GM23338 (cell line): ENCODE measurements at regions not wholly inside any gene's neighbourhood (a gene's known extent, or its start where the extent isn't known, plus 50 kb on each side); places are given as distances from the start of the nearest gene placed in this dataset.

Experiments used
- ATAC-seq: fragments of 200-7000 bp; cut with Tn5 transposase; 3 replicates; pipeline ENCODE4 v1.9.1; 2020
- DNase-seq: peaks from one replicate; pipeline ENCODE4 v3.0.0-alpha.2; 2015; ENCODE audit warnings: low spot score
- H2AFZ ChIP-seq: fragments of 200-600 bp; sonication (generic); 2 replicates; pipeline ENCODE4 v1.8.0; 2016; ENCODE audit warnings: antibody characterized with exemption, mild to moderate bottlenecking, moderate library complexity
- H3F3A ChIP-seq: fragments of 200-600 bp; sonication (generic); replicated peaks from 2 replicates; pipeline ENCODE4 v1.8.0; 2017; ENCODE audit warnings: antibody characterized with exemption, mixed run types, low read depth
- H3K27ac ChIP-seq: fragments of 200-600 bp; sonication (generic); 2 replicates; pipeline ENCODE4 v1.6.1; 2016; ENCODE audit warnings: low read depth
- H3K27me3 ChIP-seq: fragments of 200-600 bp; sonication (generic); 2 replicates; pipeline ENCODE4 v1.8.0; 2016; ENCODE audit warnings: mild to moderate bottlenecking, mixed run types, moderate library complexity; ENCODE audit not compliant: insufficient read depth
- H3K36me3 ChIP-seq: fragments of 200-600 bp; sonication (generic); 2 replicates; pipeline ENCODE4 v1.8.0; 2016; ENCODE audit warnings: mild to moderate bottlenecking; ENCODE audit not compliant: insufficient read depth
- H3K4me1 ChIP-seq: fragments of 200-600 bp; sonication (generic); 2 replicates; pipeline ENCODE4 v1.8.0; 2016; ENCODE audit warnings: mild to moderate bottlenecking, moderate library complexity; ENCODE audit not compliant: insufficient read depth
- H3K4me2 ChIP-seq: fragments of 200-600 bp; sonication (generic); 2 replicates; pipeline ENCODE4 v1.7.1; 2017; ENCODE audit warnings: mixed run types
- H3K4me3 ChIP-seq: fragments of 200-600 bp; sonication (generic); 2 replicates; pipeline ENCODE4 v1.6.1; 2016; ENCODE audit warnings: mixed run types
- H3K79me2 ChIP-seq: fragments of 200-600 bp; sonication (generic); replicated peaks from 2 replicates; pipeline ENCODE4 v1.8.0; 2017; ENCODE audit warnings: mild to moderate bottlenecking; ENCODE audit not compliant: insufficient read depth
- H3K9me2 ChIP-seq: fragments of 200-600 bp; sonication (generic); 2 replicates; pipeline ENCODE4 v1.8.0; 2017; ENCODE audit not compliant: insufficient read depth
- H4K20me1 ChIP-seq: fragments of 200-600 bp; sonication (generic); replicated peaks from 2 replicates; pipeline ENCODE4 v1.8.0; 2017; ENCODE audit warnings: mild to moderate bottlenecking; ENCODE audit not compliant: insufficient read depth
- H3K27ac Mint-ChIP-seq: 2 replicates; pipeline ENCODE4 v1.8.0; 2020; ENCODE audit warnings: inconsistent platforms, mild to moderate bottlenecking, moderate library complexity, mixed read lengths
- H3K27me3 Mint-ChIP-seq: 3 replicates; pipeline ENCODE4 v1.8.0; 2022; ENCODE audit warnings: low read depth, mild to moderate bottlenecking, moderate library complexity, mixed read lengths, inconsistent platforms; ENCODE audit not compliant: insufficient read depth, poor library complexity
- H3K36me3 Mint-ChIP-seq: 3 replicates; pipeline ENCODE4 v1.8.0; 2021; ENCODE audit warnings: low read depth, mild to moderate bottlenecking, inconsistent platforms, moderate library complexity, mixed read lengths
- H3K4me1 Mint-ChIP-seq: 3 replicates; pipeline ENCODE4 v1.8.0; 2020; ENCODE audit warnings: mild to moderate bottlenecking, inconsistent platforms, mixed read lengths
- H3K4me3 Mint-ChIP-seq: 3 replicates; pipeline ENCODE4 v1.8.0; 2021; ENCODE audit warnings: moderate library complexity, mild to moderate bottlenecking, inconsistent platforms, mixed read lengths
- H3K9me3 Mint-ChIP-seq: 3 replicates; pipeline ENCODE4 v1.8.0; 2020; ENCODE audit warnings: moderate library complexity, mild to moderate bottlenecking, inconsistent platforms, mixed read lengths
- CREB1 ChIP-seq: fragments of 250-450 bp; sonication (Bioruptor Pico); IDR thresholded peaks from 2 replicates; pipeline ENCODE4 v1.5.0; 2020; ENCODE audit warnings: low read depth, mild to moderate bottlenecking, moderate library complexity
- ETS1 ChIP-seq: IDR thresholded peaks from 2 replicates; pipeline ENCODE4 v1.6.1; 2016; ENCODE audit warnings: antibody characterized with exemption
- EZH2 ChIP-seq: fragments of 200-600 bp; sonication (generic); IDR thresholded peaks from one replicate; pipeline ENCODE4 v1.8.0; 2017; ENCODE audit warnings: antibody characterized with exemption, mild to moderate bottlenecking, low read depth; ENCODE audit not compliant: unreplicated experiment
- EZH2phosphoT487 ChIP-seq: fragments of 200-600 bp; sonication (generic); IDR thresholded peaks from one replicate; pipeline ENCODE4 v1.8.1; 2018; ENCODE audit warnings: antibody characterized with exemption; ENCODE audit not compliant: unreplicated experiment
- JUNB ChIP-seq: IDR thresholded peaks from one replicate; pipeline ENCODE4 v1.6.1; 2016; ENCODE audit warnings: antibody characterized with exemption; ENCODE audit not compliant: unreplicated experiment
- NANOG ChIP-seq: IDR thresholded peaks from 2 replicates; pipeline ENCODE4 v1.6.1; 2016; ENCODE audit warnings: antibody characterized with exemption, borderline replicate concordance
- POLR2AphosphoS5 ChIP-seq: IDR thresholded peaks from 2 replicates; pipeline ENCODE4 v1.6.1; 2016; ENCODE audit warnings: antibody characterized with exemption, low read depth
- REST ChIP-seq: IDR thresholded peaks from one replicate; pipeline ENCODE4 v1.6.1; 2018; ENCODE audit warnings: antibody characterized with exemption; ENCODE audit not compliant: unreplicated experiment
- ZNF331 ChIP-seq: fragments of 250-450 bp; sonication (Bioruptor Pico); IDR thresholded peaks from 2 replicates; pipeline ENCODE4 v1.5.0; 2020; ENCODE audit warnings: low read depth, mild to moderate bottlenecking, moderate library complexity
- ZNF462 ChIP-seq: fragments of 250-450 bp; sonication (Bioruptor Pico); IDR thresholded peaks from 2 replicates; pipeline ENCODE4 v1.5.0; 2020; ENCODE audit warnings: mild to moderate bottlenecking, moderate library complexity

GRCh38 chr1:30489737-30490389 lies 233.5 kb downstream of the MATN1 start (continued):
- TF ChIP-seq ZNF462 (CRISPR knock-in tag) (no peak), REST (no peak), JUNB (no peak)

DNA sequence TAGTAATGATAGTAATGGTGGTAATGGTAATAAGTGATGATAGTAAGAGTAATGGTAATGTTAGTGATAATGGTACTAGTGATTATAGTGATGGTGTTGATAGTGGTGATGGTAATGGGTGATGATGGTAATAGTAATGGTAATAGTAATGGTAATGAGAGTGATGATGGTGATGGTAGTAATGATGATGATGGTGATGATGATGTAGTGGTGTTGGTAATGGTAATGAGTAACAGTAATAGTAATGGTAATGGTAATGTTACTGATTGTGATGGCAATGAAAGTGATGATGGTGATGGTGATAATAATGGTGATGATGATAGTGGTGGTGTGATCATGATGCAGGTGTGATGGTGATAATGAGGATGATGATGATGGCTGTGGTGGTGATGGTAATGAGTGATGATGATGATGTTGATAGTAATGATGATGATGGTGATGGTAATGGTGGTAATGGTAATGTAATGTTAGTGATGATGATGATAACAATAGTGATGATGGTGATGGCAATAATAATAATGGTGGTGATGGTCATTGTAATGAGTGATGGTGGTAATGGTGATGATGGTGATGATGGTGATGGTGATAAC lies 235.0 kb downstream of the MATN1 start:
- H3K4me1 Mint-ChIP-seq = no peaks in the 10 kb centered on the region
- H3K36me3 Mint-ChIP-seq = peaks cover 8% of the 10 kb centered on the region
- Histone ChIP-seq H2AFZ (no peak overlapping the region), H3K9me2 (no peaks in the 10 kb centered on the region), H4K20me1 (no peaks in the 10 kb centered on the region), H3K36me3 (no peaks in the 10 kb centered on the region), H3K4me1 (no peaks in the 10 kb centered on the region), H3K27ac (no peak overlapping the region), H3K4me2 (no peak overlapping the region), H3K27me3 (no peaks in the 10 kb centered on the region), H3K4me3 (no peak overlapping the region), H3K79me2 (no peaks in the 10 kb centered on the region), H3F3A (no peaks in the 10 kb centered on the region)
- H3K4me3 Mint-ChIP-seq = no peak overlapping the region
- H3K9me3 Mint-ChIP-seq = peaks cover 64% of the 10 kb centered on the region
- ATAC-seq (no peak), DNase-seq (no peak)
- H3K27me3 Mint-ChIP-seq = peaks cover 4% of the 10 kb centered on the region
- no peak overlapping the region for H3K27ac Mint-ChIP-seq
- TF ChIP-seq NANOG (no peak), REST (no peak), CREB1 (CRISPR knock-in tag) (no peak), EZH2phosphoT487 (no peak), POLR2AphosphoS5 (no peak), EZH2 (no peak), ZNF331 (CRISPR knock-in tag) (no peak), ETS1 (no peak)
